Thymus (tissue), 11 donors: ENCODE measurements at regions not wholly inside any gene's neighbourhood (a gene's known extent, or its start where the extent isn't known, plus 50 kb on each side); places are given as distances from the start of the nearest gene placed in this dataset.

Source experiments
- DNase-seq, 9 donors: peaks; one replicate each; pipeline ENCODE4 v3.0.0-alpha.2; 2013; ENCODE audit warnings: low spot score in 9 of 9, low read depth in 6 of 9, missing footprints in 1 of 9
- H3K27ac ChIP-seq, 2 donors: one replicate each; pipeline ENCODE4 v1.5.1; 2013; ENCODE audit warnings: control low read depth in 1 of 2, low read depth in 1 of 2, low read length in 1 of 2, mild to moderate bottlenecking in 1 of 2, moderate library complexity in 1 of 2
- H3K27me3 ChIP-seq, 2 donors: one replicate each; pipeline ENCODE4 v1.5.1; 2013; ENCODE audit warnings: low read length in 1 of 2; ENCODE audit not compliant: control insufficient read depth in 2 of 2, insufficient read depth in 1 of 2
- H3K36me3 ChIP-seq, 2 donors: one replicate each; pipeline ENCODE4 v1.5.1; 2013; ENCODE audit warnings: low read length in 1 of 2, mild to moderate bottlenecking in 1 of 2, moderate library complexity in 1 of 2; ENCODE audit not compliant: control insufficient read depth in 2 of 2, insufficient read depth in 2 of 2
- H3K4me1 ChIP-seq, 2 donors: one replicate each; pipeline ENCODE4 v1.5.1; 2013; ENCODE audit warnings: low read length in 2 of 2; ENCODE audit not compliant: control insufficient read depth in 2 of 2, insufficient read depth in 2 of 2
- H3K4me3 ChIP-seq, 2 donors: one replicate each; pipeline ENCODE4 v1.5.1; 2013; ENCODE audit warnings: low read length in 2 of 2, control low read depth in 1 of 2, mild to moderate bottlenecking in 1 of 2
- H3K9me3 ChIP-seq, 2 donors: one replicate each; pipeline ENCODE4 v1.5.1; 2013; ENCODE audit warnings: low read length in 1 of 2, mild to moderate bottlenecking in 1 of 2; ENCODE audit not compliant: control insufficient read depth in 2 of 2, insufficient read depth in 1 of 2
- WGBS: extraction: QIAGEN DNeasy Blood & Tissue Kit; methylation state at CpG from one replicate; pipeline ENCODE4 v1.1.7; 2013; 5-methylcytosine and 5-hydroxymethylcytosine counted together
- donor health status: healthy.

GRCh38 chr3:181941250-181941649 lies 229.5 kb downstream of the SOX2 start:
- no peak overlapping the region for H3K27ac ChIP-seq
- no peaks in the 10 kb centered on the region for H3K9me3 ChIP-seq
- H3K4me1 ChIP-seq, result no peaks in the 10 kb centered on the region
- DNase-seq, result no peak
- 2% methylated on average over 5 of the region's 5 CpGs for WGBS
- no peaks in the 10 kb centered on the region for H3K27me3 ChIP-seq
- H3K36me3 ChIP-seq, result no peaks in the 10 kb centered on the region
- H3K4me3 ChIP-seq, result no peak overlapping the region

GRCh38 chr3:181943285-181943684 lies 231.6 kb downstream of the SOX2 start:
- Histone ChIP-seq H3K36me3 (no peaks in the 10 kb centered on the region), H3K4me3 (no peak overlapping the region), H3K9me3 (no peaks in the 10 kb centered on the region), H3K27ac (no peak overlapping the region), H3K4me1 (no peaks in the 10 kb centered on the region), H3K27me3 (no peaks in the 10 kb centered on the region)
- DNase-seq, result no peak
- WGBS, result 86% methylated on average over 6 of the region's 6 CpGs

GRCh38 chr3:181947606-181948005 lies 235.9 kb downstream of the SOX2 start:
- Histone ChIP-seq H3K4me3 (no peak overlapping the region), H3K27ac (no peak overlapping the region), H3K36me3 (no peaks in the 10 kb centered on the region), H3K4me1 (no peaks in the 10 kb centered on the region), H3K27me3 (no peaks in the 10 kb centered on the region), H3K9me3 (no peaks in the 10 kb centered on the region)
- no peak for DNase-seq
- 80% methylated on average over 1 of the region's 1 CpG for WGBS

GRCh38 chr3:181948286-181948685 lies 236.6 kb downstream of the SOX2 start:
- H3K4me1 ChIP-seq, result no peaks in the 10 kb centered on the region
- DNase-seq, result no peak
- no peaks in the 10 kb centered on the region for H3K36me3 ChIP-seq
- no peaks in the 10 kb centered on the region for H3K9me3 ChIP-seq
- 90% methylated on average over 2 of the region's 2 CpGs for WGBS
- no peak overlapping the region for H3K4me3 ChIP-seq
- no peak overlapping the region for H3K27ac ChIP-seq
- H3K27me3 ChIP-seq, result no peaks in the 10 kb centered on the region

- no peaks in the 10 kb centered on the region for H3K9me3 ChIP-seq
- no peaks in the 10 kb centered on the region for H3K27me3 ChIP-seq
- H3K27ac ChIP-seq, result no peak overlapping the region
- H3K4me1 ChIP-seq, result no peaks in the 10 kb centered on the region
- no peaks in the 10 kb centered on the region for H3K36me3 ChIP-seq
- WGBS, result 97% methylated on average over 5 of the region's 5 CpGs
- no peak for DNase-seq
- no peak overlapping the region for H3K4me3 ChIP-seq
These were observed 240.5 kb downstream of the SOX2 start for GRCh38 chr3:181952221-181952620.

- Histone ChIP-seq H3K9me3 (no peaks in the 10 kb centered on the region), H3K36me3 (no peaks in the 10 kb centered on the region), H3K27ac (no peak overlapping the region), H3K4me1 (no peaks in the 10 kb centered on the region), H3K27me3 (no peaks in the 10 kb centered on the region), H3K4me3 (no peak overlapping the region)
- no peak for DNase-seq
- WGBS, result 86% methylated on average over 4 of the region's 4 CpGs
These were observed 241.2 kb downstream of the SOX2 start for GRCh38 chr3:181952929-181953328.

- DNase-seq, result no peak
- Histone ChIP-seq H3K4me3 (no peak overlapping the region), H3K9me3 (no peaks in the 10 kb centered on the region), H3K4me1 (no peaks in the 10 kb centered on the region), H3K27ac (no peak overlapping the region), H3K27me3 (no peaks in the 10 kb centered on the region), H3K36me3 (no peaks in the 10 kb centered on the region)
- 94% methylated on average over 2 of the region's 2 CpGs for WGBS
These were observed 243.8 kb downstream of the SOX2 start for GRCh38 chr3:181955566-181955965.

- Histone ChIP-seq H3K4me3 (no peak overlapping the region), H3K27ac (no peak overlapping the region), H3K27me3 (no peaks in the 10 kb centered on the region), H3K4me1 (no peaks in the 10 kb centered on the region), H3K36me3 (no peaks in the 10 kb centered on the region), H3K9me3 (no peaks in the 10 kb centered on the region)
- no peak for DNase-seq
- 96% methylated on average over 5 of the region's 5 CpGs for WGBS
These were observed 244.4 kb downstream of the SOX2 start for GRCh38 chr3:181956122-181956521.

- Histone ChIP-seq H3K36me3 (no peaks in the 10 kb centered on the region), H3K9me3 (no peaks in the 10 kb centered on the region), H3K4me3 (no peak overlapping the region), H3K27me3 (no peaks in the 10 kb centered on the region), H3K4me1 (no peaks in the 10 kb centered on the region), H3K27ac (no peak overlapping the region)
- no peak for DNase-seq
- WGBS, result 81% methylated on average over 4 of the region's 4 CpGs
These were observed 254.7 kb downstream of the SOX2 start for GRCh38 chr3:181966393-181966792.

GRCh38 chr3:181969925-181970324 lies 258.2 kb downstream of the SOX2 start:
- 95% methylated on average over 3 of the region's 3 CpGs for WGBS
- DNase-seq, result no peak
- Histone ChIP-seq H3K27me3 (no peaks in the 10 kb centered on the region), H3K4me3 (no peak overlapping the region), H3K27ac (no peak overlapping the region), H3K36me3 (no peaks in the 10 kb centered on the region), H3K4me1 (peaks cover 0 to 2% of the 10 kb centered on the region in 2 donors), H3K9me3 (no peaks in the 10 kb centered on the region)
